Right lobe of liver (tissue), 4 donors: ENCODE measurements at regions not wholly inside any gene's neighbourhood (a gene's known extent, or its start where the extent isn't known, plus 50 kb on each side); places are given as distances from the start of the nearest gene placed in this dataset.

ENCODE experiments used
- CTCF ChIP-seq, 4 donors: fragments of 200-600 bp in 3 of 4; fragments of 450-650 bp in 1 of 4; IDR thresholded peaks; one replicate each; pipeline versions ENCODE4 v1.5.1 to v1.8.0; 2016 to 2022; ENCODE audit warnings: antibody characterized with exemption in 4 of 4, mild to moderate bottlenecking in 2 of 4
- POLR2A ChIP-seq: fragments of 450-650 bp; IDR thresholded peaks from one replicate; pipeline ENCODE4 v1.6.1; 2017; ENCODE audit warnings: antibody characterized with exemption, mild to moderate bottlenecking
- donor health status: DM: no; HTN: no; CAD: no.
- donor health status: DM: no; HTN: no; CAD: no.
- donor health status: DM: no; HTN: yes; CAD: no.

GRCh38 chr18:27619090-27619772 is 434.1 kb upstream of the CHST9 start:
- TF ChIP-seq CTCF (IDR thresholded peaks at IDR 0.05) (no peak), POLR2A (no peak)
